Coronary artery (tissue), 2 donors: ENCODE measurements at regions not wholly inside any gene's neighbourhood (a gene's known extent, or its start where the extent isn't known, plus 50 kb on each side); places are given as distances from the start of the nearest gene placed in this dataset.
"Not testable (repeated sequence)": the region's sequence is repeated elsewhere in the genome, so short reads cannot be mapped to it uniquely, and the experiment has no call there.

Experiments
- DNase-seq: peaks from one replicate; pipeline ENCODE4 v3.0.0-alpha.2; 2017; ENCODE audit warnings: low spot score
- H3K27ac ChIP-seq, 2 donors: fragments of 200-600 bp; sonication (generic); one replicate each; pipeline ENCODE4 v1.5.1; 2016 to 2019
- H3K4me3 ChIP-seq: fragments of 200-600 bp; sonication (generic); 2 replicates; pipeline ENCODE4 v1.5.1; 2016; ENCODE audit warnings: mild to moderate bottlenecking, moderate library complexity
- CTCF ChIP-seq: fragments of 200-600 bp; sonication (generic); IDR thresholded peaks from one replicate; pipeline ENCODE4 v1.5.1; 2019; ENCODE audit warnings: antibody characterized with exemption

- no peak for DNase-seq
- TF ChIP-seq CTCF = no peak
Observed at GRCh38 chr14:85175556-85175955, 354.4 kb upstream of the FLRT2 start.

GRCh38 chr14:85178864-85179263 is 351.1 kb upstream of the FLRT2 start:
- DNase-seq = no peak
- TF ChIP-seq CTCF = no peak
- Histone ChIP-seq H3K27ac (no peak overlapping the region), H3K4me3 (no peak overlapping the region)

More at GRCh38 chr14:85175556-85175955, 354.4 kb upstream of the FLRT2 start:
- Histone ChIP-seq H3K4me3 (no peak overlapping the region), H3K27ac (no peak overlapping the region)

GRCh38 chr14:85180876-85181275 is 349.1 kb upstream of the FLRT2 start:
- no peak for DNase-seq
- TF ChIP-seq CTCF = no peak
- H3K27ac ChIP-seq = no peak overlapping the region
- H3K4me3 ChIP-seq = no peak overlapping the region

- Histone ChIP-seq H3K4me3 (no peak overlapping the region), H3K27ac (no peak overlapping the region)
- DNase-seq = no peak
- TF ChIP-seq CTCF = no peak
Observed at GRCh38 chr14:85182282-85182681, 347.7 kb upstream of the FLRT2 start.

- TF ChIP-seq CTCF = no peak
- Histone ChIP-seq H3K27ac (no peak overlapping the region), H3K4me3 (no peak overlapping the region)
- no peak for DNase-seq
Observed at GRCh38 chr14:85186082-85186481, 343.9 kb upstream of the FLRT2 start.

- TF ChIP-seq CTCF = no peak
- Histone ChIP-seq H3K4me3 (no peak overlapping the region), H3K27ac (no peak overlapping the region)
- DNase-seq = no peak
Observed at GRCh38 chr14:85187521-85187920, 342.4 kb upstream of the FLRT2 start.

- no peak for DNase-seq
- Histone ChIP-seq H3K27ac (no peak overlapping the region), H3K4me3 (no peak overlapping the region)
- no peak for TF ChIP-seq CTCF
Observed at GRCh38 chr14:85188836-85189235, 341.1 kb upstream of the FLRT2 start.

GRCh38 chr14:85189253-85189652 is 340.7 kb upstream of the FLRT2 start:
- H3K4me3 ChIP-seq, DNase-seq, H3K27ac ChIP-seq: not testable (repeated sequence)
